DOHH2 (cell line): ENCODE measurements at regions not wholly inside any gene's neighbourhood (a gene's known extent, or its start where the extent isn't known, plus 50 kb on each side); places are given as distances from the start of the nearest gene placed in this dataset.

Experiments used
- CTCF ChIP-seq: fragments of 200-600 bp; sonication (generic); IDR thresholded peaks from one replicate; pipeline ENCODE4 v1.5.1; 2014; ENCODE audit warnings: antibody characterized with exemption, mild to moderate bottlenecking, low read depth, low read length; ENCODE audit not compliant: poor library complexity, severe bottlenecking
- EZH2phosphoT487 ChIP-seq: fragments of 200-600 bp; sonication (generic); IDR thresholded peaks from 2 replicates; pipeline ENCODE4 v1.6.1; 2017; ENCODE audit warnings: borderline replicate concordance, mild to moderate bottlenecking, antibody characterized with exemption, low read length, moderate library complexity, mixed read lengths

DNA sequence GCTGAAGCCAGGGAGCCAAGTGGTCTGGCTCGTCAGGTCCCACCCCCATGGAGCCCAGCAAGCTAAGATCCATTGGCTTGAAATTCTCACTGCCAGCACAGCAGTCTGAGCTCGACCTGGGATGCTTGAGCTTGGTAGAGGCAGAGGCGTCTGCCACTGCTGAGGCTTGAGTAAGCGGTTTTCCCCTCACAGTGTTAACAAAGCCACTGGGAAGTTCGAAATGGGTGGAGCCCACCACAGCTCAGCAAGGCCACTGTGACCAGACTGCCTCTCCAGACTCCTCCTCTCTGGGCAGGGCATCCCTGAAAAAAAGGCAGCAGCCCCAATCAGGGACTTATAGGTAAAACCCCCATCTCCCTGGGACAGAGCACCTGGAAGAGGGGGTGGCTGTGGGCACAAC is 353.8 kb downstream of the NAP1L3 start:
- no peak for TF ChIP-seq CTCF
- no peak for TF ChIP-seq EZH2phosphoT487
